Activated CD8-positive, alpha-beta T cell treated with anti-CD3 and anti-CD28 coated beads for 36 hours (primary cell): ENCODE measurements at regions not wholly inside any gene's neighbourhood (a gene's known extent, or its start where the extent isn't known, plus 50 kb on each side); places are given as distances from the start of the nearest gene placed in this dataset.

Source experiments
- ATAC-seq: fragments of 200-7000 bp; cut with Tn5 transposase; one replicate; pipeline ENCODE4 v1.10.0; 2021; ENCODE audit warnings: mild to moderate bottlenecking, moderate library complexity
- CTCF ChIA-PET: fragments of 350-600 bp; sonication (Branson Sonifier 250); formaldehyde crosslinking; loops from one replicate; lab custom pipeline; 2021; ENCODE audit warnings: antibody characterized with exemption; lab: Charles Lee
- POLR2A ChIA-PET: fragments of 350-600 bp; sonication (Branson Sonifier 250); formaldehyde crosslinking; loops from one replicate; lab custom pipeline; 2021; ENCODE audit warnings: antibody characterized with exemption; lab: Charles Lee
- DNase-seq: peaks from one replicate; pipeline ENCODE4 v3.0.0-alpha.2; 2020
- H3K27ac Mint-ChIP-seq: one replicate; pipeline ENCODE4 v1.8.0; 2021; ENCODE audit warnings: mild to moderate bottlenecking, mixed read lengths
- H3K27me3 Mint-ChIP-seq: one replicate; pipeline ENCODE4 v1.8.0; 2021; ENCODE audit warnings: mixed read lengths
- H3K36me3 Mint-ChIP-seq: one replicate; pipeline ENCODE4 v1.8.0; 2021; ENCODE audit warnings: low read depth, mixed read lengths
- H3K4me1 Mint-ChIP-seq: one replicate; pipeline ENCODE4 v1.8.0; 2021; ENCODE audit warnings: low read depth, mixed read lengths
- H3K4me3 Mint-ChIP-seq: one replicate; pipeline ENCODE4 v1.8.0; 2021; ENCODE audit warnings: mild to moderate bottlenecking, moderate library complexity, mixed read lengths
- H3K9me3 Mint-ChIP-seq: one replicate; pipeline ENCODE4 v1.8.0; 2021; ENCODE audit warnings: mixed read lengths
- intact Hi-C: fragments of 100-400 bp; cut with micrococcal nuclease; formaldehyde crosslinking; loops from one replicate; pipeline ENCODE4 v1.10.0; 2022
- TF ChIP-seq, protein P1 (sequence below): fragments of 200-600 bp; IDR thresholded peaks from one replicate; pipeline ENCODE4 v1.8.0; 2022; ENCODE audit warnings: antibody characterized with exemption, mild to moderate bottlenecking

DNA sequence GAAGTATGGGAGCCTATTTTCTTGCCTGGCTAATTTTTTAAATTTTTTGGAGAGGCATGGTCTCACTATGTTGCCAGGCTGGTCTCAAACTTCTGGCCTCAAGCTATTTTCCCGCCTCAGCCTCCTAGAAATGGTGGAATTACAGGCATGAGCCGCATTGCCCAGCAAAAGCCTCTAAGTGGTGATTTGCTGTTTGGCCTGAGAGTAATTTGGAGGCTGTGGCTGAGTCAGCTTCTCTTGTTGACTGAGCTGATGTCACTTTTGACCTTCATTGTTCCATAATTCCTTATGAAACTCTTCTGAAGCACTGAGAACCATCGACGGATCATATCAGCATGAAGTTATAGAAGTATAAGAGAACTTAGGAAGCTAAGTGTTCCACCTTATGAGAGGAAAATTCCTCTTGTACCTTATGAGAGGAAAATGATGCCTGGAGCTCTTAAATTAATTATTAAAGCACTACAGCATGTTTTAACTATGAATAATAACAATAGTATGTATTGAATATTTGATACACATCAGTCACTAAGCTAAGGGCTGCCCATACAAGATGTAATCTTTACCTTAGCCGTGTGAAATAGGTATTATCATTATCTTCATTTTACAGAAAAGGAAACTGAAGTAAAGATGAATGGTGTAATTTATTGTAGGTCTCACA lies 220.8 kb upstream of the MON1B start:
- ATAC-seq (no peak), DNase-seq (no peak)
- no peak overlapping the region for H3K27ac Mint-ChIP-seq
- no peaks in the 10 kb centered on the region for H3K36me3 Mint-ChIP-seq
- intact Hi-C loops, result no loop called here
- CTCF ChIA-PET, result interaction anchor here (1.1 kb wide), 1 partner anchor 15 kb away, joined by 3 read pairs; no protein-coding TSS in a partner anchor
- POLR2A ChIA-PET, result interaction anchor here (1.2 kb wide), 1 partner anchor 13 kb away, joined by 4 read pairs; no protein-coding TSS in a partner anchor
- TF ChIP-seq, protein P1, sequence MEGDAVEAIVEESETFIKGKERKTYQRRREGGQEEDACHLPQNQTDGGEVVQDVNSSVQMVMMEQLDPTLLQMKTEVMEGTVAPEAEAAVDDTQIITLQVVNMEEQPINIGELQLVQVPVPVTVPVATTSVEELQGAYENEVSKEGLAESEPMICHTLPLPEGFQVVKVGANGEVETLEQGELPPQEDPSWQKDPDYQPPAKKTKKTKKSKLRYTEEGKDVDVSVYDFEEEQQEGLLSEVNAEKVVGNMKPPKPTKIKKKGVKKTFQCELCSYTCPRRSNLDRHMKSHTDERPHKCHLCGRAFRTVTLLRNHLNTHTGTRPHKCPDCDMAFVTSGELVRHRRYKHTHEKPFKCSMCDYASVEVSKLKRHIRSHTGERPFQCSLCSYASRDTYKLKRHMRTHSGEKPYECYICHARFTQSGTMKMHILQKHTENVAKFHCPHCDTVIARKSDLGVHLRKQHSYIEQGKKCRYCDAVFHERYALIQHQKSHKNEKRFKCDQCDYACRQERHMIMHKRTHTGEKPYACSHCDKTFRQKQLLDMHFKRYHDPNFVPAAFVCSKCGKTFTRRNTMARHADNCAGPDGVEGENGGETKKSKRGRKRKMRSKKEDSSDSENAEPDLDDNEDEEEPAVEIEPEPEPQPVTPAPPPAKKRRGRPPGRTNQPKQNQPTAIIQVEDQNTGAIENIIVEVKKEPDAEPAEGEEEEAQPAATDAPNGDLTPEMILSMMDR, result no peak
- no peak overlapping the region for H3K4me3 Mint-ChIP-seq
- no peaks in the 10 kb centered on the region for H3K4me1 Mint-ChIP-seq
- no peaks in the 10 kb centered on the region for H3K27me3 Mint-ChIP-seq
- no peaks in the 10 kb centered on the region for H3K9me3 Mint-ChIP-seq

DNA sequence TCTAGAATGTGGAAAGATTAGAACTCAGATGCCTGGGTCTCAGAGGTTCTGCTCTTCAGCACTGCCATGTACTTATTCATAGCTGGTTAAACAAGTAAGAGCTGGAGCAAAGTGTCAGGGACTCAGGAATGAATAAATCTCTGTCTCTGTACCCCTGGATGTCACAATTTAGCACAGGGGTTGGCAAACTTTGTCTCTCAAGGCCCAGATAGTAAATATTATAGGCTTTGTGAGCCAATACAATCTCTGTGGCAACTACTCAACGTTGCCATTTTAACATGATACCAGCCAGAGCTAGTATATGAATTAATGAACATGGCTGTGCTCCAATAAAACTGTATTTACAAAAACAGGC lies 220.3 kb upstream of the MON1B start:
- no peak overlapping the region for H3K27ac Mint-ChIP-seq
- intact Hi-C loops, result no loop called here
- TF ChIP-seq, protein P1, result no peak
- no peak overlapping the region for H3K4me3 Mint-ChIP-seq
- POLR2A ChIA-PET, result interaction anchor here (1.2 kb wide), 1 partner anchor 14 kb away, joined by 4 read pairs; no protein-coding TSS in a partner anchor
- peaks cover 3% of the 10 kb centered on the region for H3K9me3 Mint-ChIP-seq
- no peaks in the 10 kb centered on the region for H3K36me3 Mint-ChIP-seq
- CTCF ChIA-PET, result interaction anchor here (1.1 kb wide), 1 partner anchor 15 kb away, joined by 3 read pairs; no protein-coding TSS in a partner anchor
- ATAC-seq, result no peak
- H3K27me3 Mint-ChIP-seq, result peaks cover 3% of the 10 kb centered on the region
- H3K4me1 Mint-ChIP-seq, result peaks cover 2% of the 10 kb centered on the region
- no peak for DNase-seq

DNA sequence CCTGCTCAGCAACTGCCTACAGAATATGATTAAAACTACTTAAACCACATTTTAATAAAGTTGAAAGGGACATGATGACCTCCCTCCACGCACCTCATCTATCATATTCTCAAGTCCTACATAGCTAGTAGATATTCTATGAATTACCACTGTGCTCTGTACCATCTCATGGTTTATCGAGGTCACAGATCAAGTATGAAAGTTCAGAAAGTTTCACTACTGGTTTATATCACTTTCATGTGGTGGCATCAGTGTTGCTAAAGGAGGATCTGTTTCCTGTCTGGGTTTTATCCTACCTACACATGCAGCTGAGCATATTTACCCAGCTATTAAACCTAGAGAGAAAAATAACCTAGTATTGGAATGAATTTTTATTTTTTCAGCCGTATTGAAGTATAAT lies 214.9 kb upstream of the MON1B start:
- TF ChIP-seq, protein P1, result no peak
- DNase-seq (no peak), ATAC-seq (peak; percentile 79)
- CTCF ChIA-PET, result no interaction called here
- H3K27ac Mint-ChIP-seq, result no peak overlapping the region
- peaks cover 2% of the 10 kb centered on the region for H3K4me1 Mint-ChIP-seq
- H3K27me3 Mint-ChIP-seq, result peaks cover 5% of the 10 kb centered on the region
- no peak overlapping the region for H3K4me3 Mint-ChIP-seq
- H3K36me3 Mint-ChIP-seq, result no peaks in the 10 kb centered on the region
- POLR2A ChIA-PET, result no interaction called here
- intact Hi-C loops, result no loop called here
- H3K9me3 Mint-ChIP-seq, result peaks cover 8% of the 10 kb centered on the region

DNA sequence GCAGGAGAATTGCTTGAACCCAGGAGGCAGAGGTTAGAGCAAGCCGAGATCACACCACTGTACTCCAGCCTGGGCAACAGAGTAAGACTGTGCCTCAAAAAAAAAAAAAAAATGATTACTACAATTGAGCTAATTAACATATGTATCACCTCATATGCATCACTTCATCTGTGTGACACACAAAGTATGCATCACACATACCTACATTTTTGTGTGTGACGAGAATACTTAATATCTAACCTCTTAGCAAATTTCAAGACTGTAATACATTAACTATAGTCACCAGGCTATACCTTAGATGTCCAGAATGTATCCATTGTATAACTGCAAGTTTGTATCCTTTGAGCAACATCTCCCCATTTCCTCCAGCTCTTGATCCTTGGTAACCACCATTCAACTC lies 214.2 kb upstream of the MON1B start:
- TF ChIP-seq, protein P1, result no peak

DNA sequence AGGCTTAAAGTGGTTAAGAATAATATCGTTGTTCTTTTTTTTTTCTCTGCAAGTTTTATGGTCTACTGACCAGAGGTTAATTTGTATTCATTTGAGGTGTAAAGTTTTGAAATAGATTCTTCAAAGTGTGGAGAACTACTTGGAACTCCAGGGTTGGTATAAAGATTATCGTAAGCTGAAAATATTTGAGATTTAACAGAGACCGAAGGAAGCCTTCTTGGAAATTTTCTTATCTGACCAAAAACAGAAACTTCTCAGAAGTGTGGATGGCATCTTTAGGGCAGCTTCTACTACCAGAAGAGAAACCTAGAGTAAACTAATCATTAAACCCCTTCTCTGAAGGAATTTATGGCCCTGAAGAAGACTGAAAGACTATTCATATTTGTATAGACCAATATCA lies 206.8 kb upstream of the MON1B start:
- CTCF ChIA-PET, result no interaction called here
- ATAC-seq (no peak), DNase-seq (no peak)
- H3K36me3 Mint-ChIP-seq, result no peaks in the 10 kb centered on the region
- no peak overlapping the region for H3K27ac Mint-ChIP-seq
- H3K4me3 Mint-ChIP-seq, result no peak overlapping the region
- no peaks in the 10 kb centered on the region for H3K27me3 Mint-ChIP-seq
- TF ChIP-seq, protein P1, result no peak
- intact Hi-C loops, result no loop called here
- POLR2A ChIA-PET, result interaction anchor here (0.6 kb wide), 1 partner anchor 28 kb away, joined by 3 read pairs; no protein-coding TSS in a partner anchor
- no peaks in the 10 kb centered on the region for H3K9me3 Mint-ChIP-seq
- H3K4me1 Mint-ChIP-seq, result no peaks in the 10 kb centered on the region

More for the DNA sequence above, 214.2 kb upstream of the MON1B start:
- H3K4me1 Mint-ChIP-seq, result peaks cover 2% of the 10 kb centered on the region
- ChIA-PET CTCF (no interaction called here), POLR2A (interaction anchor here (0.6 kb wide), 1 partner anchor 27 kb away, joined by 3 read pairs; no protein-coding TSS in a partner anchor)
- H3K27ac Mint-ChIP-seq, result no peak overlapping the region
- H3K36me3 Mint-ChIP-seq, result no peaks in the 10 kb centered on the region
- ATAC-seq (no peak), DNase-seq (no peak)
- peaks cover 8% of the 10 kb centered on the region for H3K9me3 Mint-ChIP-seq
- no peak overlapping the region for H3K4me3 Mint-ChIP-seq
- intact Hi-C loops, result no loop called here
- H3K27me3 Mint-ChIP-seq, result peaks cover 5% of the 10 kb centered on the region
